GM23248 (cell line): ENCODE measurements at regions not wholly inside any gene's neighbourhood (a gene's known extent, or its start where the extent isn't known, plus 50 kb on each side); places are given as distances from the start of the nearest gene placed in this dataset.

Source experiments
- DNase-seq: peaks from one replicate; pipeline ENCODE4 v3.0.0-alpha.2; 2015
- H2AFZ ChIP-seq: fragments of 200-600 bp; sonication (generic); 2 replicates; pipeline ENCODE4 v1.6.1; 2016; ENCODE audit warnings: antibody characterized with exemption
- H3F3A ChIP-seq: fragments of 200-600 bp; sonication (generic); 2 replicates; pipeline ENCODE4 v1.6.1; 2016; ENCODE audit warnings: mild to moderate bottlenecking, antibody characterized with exemption, mixed run types; ENCODE audit not compliant: insufficient read depth
- H3K27ac ChIP-seq: fragments of 200-600 bp; sonication (generic); 2 replicates; pipeline ENCODE4 v1.5.1; 2016; ENCODE audit warnings: mild to moderate bottlenecking
- H3K27me3 ChIP-seq: fragments of 200-600 bp; sonication (generic); replicated peaks from 2 replicates; pipeline ENCODE4 v1.6.1; 2016; ENCODE audit warnings: mild to moderate bottlenecking; ENCODE audit not compliant: insufficient read depth
- H3K36me3 ChIP-seq: fragments of 200-600 bp; sonication (generic); 2 replicates; pipeline ENCODE4 v1.6.1; 2016; ENCODE audit warnings: low read depth, mild to moderate bottlenecking
- H3K4me1 ChIP-seq: fragments of 200-600 bp; sonication (generic); 2 replicates; pipeline ENCODE4 v1.6.1; 2016; ENCODE audit warnings: mild to moderate bottlenecking; ENCODE audit not compliant: insufficient read depth
- H3K4me2 ChIP-seq: fragments of 200-600 bp; sonication (generic); one replicate; pipeline ENCODE4 v1.6.1; 2016; ENCODE audit warnings: mild to moderate bottlenecking; ENCODE audit not compliant: unreplicated experiment
- H3K4me3 ChIP-seq: fragments of 200-600 bp; sonication (generic); 2 replicates; pipeline ENCODE4 v1.5.1; 2016; ENCODE audit warnings: mild to moderate bottlenecking
- H3K79me2 ChIP-seq: fragments of 200-600 bp; sonication (generic); 2 replicates; pipeline ENCODE4 v1.6.1; 2016; ENCODE audit warnings: mild to moderate bottlenecking; ENCODE audit not compliant: insufficient read depth
- H3K9ac ChIP-seq: fragments of 200-600 bp; sonication (generic); 2 replicates; pipeline ENCODE4 v1.6.1; 2016; ENCODE audit warnings: mild to moderate bottlenecking
- H3K9me2 ChIP-seq: fragments of 200-600 bp; sonication (generic); 2 replicates; pipeline ENCODE4 v1.6.1; 2016; ENCODE audit warnings: mixed run types, mild to moderate bottlenecking, moderate library complexity; ENCODE audit not compliant: insufficient read depth
- H3K9me3 ChIP-seq: fragments of 200-600 bp; sonication (generic); one replicate; pipeline ENCODE4 v1.6.1; 2017; ENCODE audit warnings: low read depth
- H4K20me1 ChIP-seq: fragments of 200-600 bp; sonication (generic); 2 replicates; pipeline ENCODE4 v1.6.0; 2016; ENCODE audit not compliant: insufficient read depth
- EZH2 ChIP-seq: fragments of 200-600 bp; sonication (generic); IDR thresholded peaks from 2 replicates; pipeline ENCODE4 v1.6.1; 2018; ENCODE audit warnings: antibody characterized with exemption, mild to moderate bottlenecking; ENCODE audit not compliant: insufficient read depth, poor library complexity, severe bottlenecking
- EZH2phosphoT487 ChIP-seq: fragments of 200-600 bp; sonication (generic); IDR thresholded peaks from 2 replicates; pipeline ENCODE4 v1.6.1; 2018; ENCODE audit warnings: antibody characterized with exemption, moderate library complexity, mild to moderate bottlenecking, low read depth; ENCODE audit not compliant: insufficient read depth
- WGBS, 2 experiments: methylation state at CpG; one replicate each; pipeline ENCODE4 v1.1.6; 2015 to 2017; ENCODE audit warnings: low lambda C conversion rate in 2 of 2, low coverage in 1 of 2; ENCODE audit errors: missing lambda C conversion rate in 2 of 2; 5-methylcytosine and 5-hydroxymethylcytosine counted together
- in situ Hi-C: fragments of 300-500 bp; cut with MboI; formaldehyde crosslinking; loops from 2 replicates; pipeline ENCODE4 v1.15.0; 2020

- H3K27ac ChIP-seq: no peak overlapping the region
- no peaks in the 10 kb centered on the region for H4K20me1 ChIP-seq
- no peaks in the 10 kb centered on the region for H3K4me1 ChIP-seq
- no peak overlapping the region for H3K9ac ChIP-seq
- DNase-seq: no peak
- no peaks in the 10 kb centered on the region for H3K36me3 ChIP-seq
- WGBS, 2 experiments: 18 to 33% methylated on average over 4 of the region's 4 CpGs
- H3K79me2 ChIP-seq: no peaks in the 10 kb centered on the region
- no peak overlapping the region for H2AFZ ChIP-seq
- in situ Hi-C loops: no loop called here
- no peaks in the 10 kb centered on the region for H3K27me3 ChIP-seq
- H3K4me3 ChIP-seq: no peak overlapping the region
- H3F3A ChIP-seq: no peaks in the 10 kb centered on the region
- no peaks in the 10 kb centered on the region for H3K9me3 ChIP-seq
- TF ChIP-seq EZH2phosphoT487 (no peak), EZH2 (no peak)
- no peak overlapping the region for H3K4me2 ChIP-seq
- no peaks in the 10 kb centered on the region for H3K9me2 ChIP-seq
These were observed 160.3 kb upstream of the CDH19 start for GRCh38 chr18:66764230-66764629.

- no peak overlapping the region for H3K9ac ChIP-seq
- H3K9me2 ChIP-seq: no peaks in the 10 kb centered on the region
- H3K9me3 ChIP-seq: no peaks in the 10 kb centered on the region
- no peak overlapping the region for H3K27ac ChIP-seq
- H3K79me2 ChIP-seq: no peaks in the 10 kb centered on the region
- H3K27me3 ChIP-seq: no peaks in the 10 kb centered on the region
- 24 to 27% methylated on average over 4 of the region's 4 CpGs for WGBS, 2 experiments
- no peak for DNase-seq
- no peak overlapping the region for H3K4me3 ChIP-seq
- TF ChIP-seq EZH2phosphoT487 (no peak), EZH2 (no peak)
- no peak overlapping the region for H2AFZ ChIP-seq
- H3K4me1 ChIP-seq: no peaks in the 10 kb centered on the region
- no peak overlapping the region for H3K4me2 ChIP-seq
- H3F3A ChIP-seq: no peaks in the 10 kb centered on the region
- H3K36me3 ChIP-seq: no peaks in the 10 kb centered on the region
- in situ Hi-C loops: no loop called here
- H4K20me1 ChIP-seq: no peaks in the 10 kb centered on the region
These were observed 157.3 kb upstream of the CDH19 start for GRCh38 chr18:66761166-66761565.

DNA sequence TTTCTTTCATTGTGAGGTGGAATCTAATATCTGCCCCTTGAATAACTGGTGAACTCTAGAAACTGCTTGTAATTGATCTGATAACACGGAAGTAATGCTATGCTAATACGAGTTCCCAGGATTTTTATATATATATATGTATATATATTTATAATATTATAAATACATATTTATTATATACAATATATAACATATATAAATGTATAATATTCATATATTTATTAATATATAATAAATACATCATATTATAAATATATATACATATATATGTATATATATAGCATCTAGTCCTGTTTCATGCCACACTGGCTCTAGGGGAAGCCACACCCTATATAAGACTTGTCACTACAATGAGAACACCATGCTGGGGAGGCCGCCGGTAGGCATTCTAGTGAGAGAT is 156.7 kb upstream of the CDH19 start:
- Histone ChIP-seq H3K79me2 (no peaks in the 10 kb centered on the region), H2AFZ (no peak overlapping the region), H3K4me3 (no peak overlapping the region), H3K27me3 (no peaks in the 10 kb centered on the region), H3K4me2 (no peak overlapping the region), H3K36me3 (no peaks in the 10 kb centered on the region), H4K20me1 (no peaks in the 10 kb centered on the region), H3K4me1 (no peaks in the 10 kb centered on the region), H3K27ac (no peak overlapping the region), H3F3A (no peaks in the 10 kb centered on the region), H3K9me3 (no peaks in the 10 kb centered on the region), H3K9ac (no peak overlapping the region), H3K9me2 (no peaks in the 10 kb centered on the region)
- in situ Hi-C loops: no loop called here
- TF ChIP-seq EZH2phosphoT487 (no peak), EZH2 (no peak)
- no peak for DNase-seq
- WGBS, 2 experiments: 21 to 32% methylated on average over 4 of the region's 4 CpGs

GRCh38 chr18:66759050-66759828 is 155.3 kb upstream of the CDH19 start:
- no peaks in the 10 kb centered on the region for H3K79me2 ChIP-seq
- no peaks in the 10 kb centered on the region for H3F3A ChIP-seq
- no peaks in the 10 kb centered on the region for H3K4me1 ChIP-seq
- no peak overlapping the region for H3K27ac ChIP-seq
- TF ChIP-seq EZH2phosphoT487: no peak
- TF ChIP-seq EZH2: no peak
- no peaks in the 10 kb centered on the region for H3K27me3 ChIP-seq
- H3K4me3 ChIP-seq: no peak overlapping the region
- H4K20me1 ChIP-seq: no peaks in the 10 kb centered on the region
- H2AFZ ChIP-seq: no peak overlapping the region
- in situ Hi-C loops: no loop called here
- 44 to 52% methylated on average over 6 of the region's 6 CpGs for WGBS, 2 experiments
- no peak for DNase-seq
- H3K9me2 ChIP-seq: no peaks in the 10 kb centered on the region
- no peaks in the 10 kb centered on the region for H3K36me3 ChIP-seq
- no peaks in the 10 kb centered on the region for H3K9me3 ChIP-seq
- no peak overlapping the region for H3K9ac ChIP-seq
- no peak overlapping the region for H3K4me2 ChIP-seq

DNA sequence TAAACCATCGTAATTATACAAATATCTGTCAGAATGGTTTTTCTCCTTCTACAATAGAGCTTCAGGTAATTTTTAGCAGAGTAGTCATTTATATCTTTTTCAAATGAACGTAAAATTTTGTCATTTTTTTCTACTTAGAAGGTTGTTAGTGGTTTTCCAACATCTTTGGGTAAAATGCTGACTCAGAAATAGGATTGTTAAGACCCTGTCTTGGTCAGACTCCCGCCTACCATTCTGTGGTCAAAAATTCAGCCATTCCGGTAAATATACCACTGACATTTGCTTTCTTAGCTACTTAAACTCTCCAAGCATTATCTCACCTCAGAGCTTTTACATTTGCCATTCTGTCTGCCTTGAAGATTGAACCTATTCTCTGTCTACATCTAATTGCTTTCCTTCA is 154.1 kb upstream of the CDH19 start:
- 10 to 12% methylated on average over 4 of the region's 4 CpGs for WGBS, 2 experiments
- Histone ChIP-seq H2AFZ (no peak overlapping the region), H3K9me3 (no peaks in the 10 kb centered on the region), H3K9me2 (no peaks in the 10 kb centered on the region), H3K79me2 (no peaks in the 10 kb centered on the region), H3K4me1 (no peaks in the 10 kb centered on the region), H3K27me3 (no peaks in the 10 kb centered on the region), H3K36me3 (no peaks in the 10 kb centered on the region), H3K4me2 (no peak overlapping the region), H3F3A (no peaks in the 10 kb centered on the region), H3K27ac (no peak overlapping the region), H3K9ac (no peak overlapping the region), H3K4me3 (no peak overlapping the region), H4K20me1 (no peaks in the 10 kb centered on the region)
- DNase-seq: no peak
- no peak for TF ChIP-seq EZH2phosphoT487
- TF ChIP-seq EZH2: no peak
- in situ Hi-C loops: no loop called here
